ENCODE measurements at regions not wholly inside any gene's neighbourhood (a gene's known extent, or its start where the extent isn't known, plus 50 kb on each side); places are given as distances from the start of the nearest gene placed in this dataset.

- H3K4me3 ChIP-seq (replicated peaks; ENCODE audit: low read depth, low read length), result no peak overlapping the region
- TF ChIP-seq CTCF (IDR thresholded peaks at IDR 0.05; ENCODE audit: low read length, missing control alignments), result no peak
- DNase-seq (ENCODE audit: low read depth), result no peak
Observed at GRCh38 chr13:72427757-72428528, 299.5 kb downstream of the MZT1 start.

- no peak overlapping the region for H3K4me3 ChIP-seq (replicated peaks; ENCODE audit: low read depth, low read length)
- TF ChIP-seq CTCF (IDR thresholded peaks at IDR 0.05; ENCODE audit: low read length, missing control alignments), result no peak
- DNase-seq (ENCODE audit: low read depth), result no peak
Observed at GRCh38 chr13:72424059-72424458, 303.4 kb downstream of the MZT1 start.

- DNase-seq (ENCODE audit: low read depth), result no peak
- H3K4me3 ChIP-seq (replicated peaks; ENCODE audit: low read depth, low read length), result no peak overlapping the region
- no peak for TF ChIP-seq CTCF (IDR thresholded peaks at IDR 0.05; ENCODE audit: low read length, missing control alignments)
Observed at GRCh38 chr13:72415817-72416216, 311.6 kb downstream of the MZT1 start.

GRCh38 chr13:72412481-72412880, 314.9 kb downstream of the MZT1 start:
- DNase-seq (ENCODE audit: low read depth), result no peak
- TF ChIP-seq CTCF (IDR thresholded peaks at IDR 0.05; ENCODE audit: low read length, missing control alignments), result no peak
- no peak overlapping the region for H3K4me3 ChIP-seq (replicated peaks; ENCODE audit: low read depth, low read length)

- no peak for DNase-seq (ENCODE audit: low read depth)
- no peak overlapping the region for H3K4me3 ChIP-seq (replicated peaks; ENCODE audit: low read depth, low read length)
- TF ChIP-seq CTCF (IDR thresholded peaks at IDR 0.05; ENCODE audit: low read length, missing control alignments), result no peak
Observed at GRCh38 chr13:72405441-72405840, 322.0 kb downstream of the MZT1 start.

GRCh38 chr13:72403396-72404010, 323.9 kb downstream of the MZT1 start:
- TF ChIP-seq CTCF (IDR thresholded peaks at IDR 0.05; ENCODE audit: low read length, missing control alignments), result no peak
- no peak for DNase-seq (ENCODE audit: low read depth)
- H3K4me3 ChIP-seq (replicated peaks; ENCODE audit: low read depth, low read length), result no peak overlapping the region

- TF ChIP-seq CTCF (IDR thresholded peaks at IDR 0.05; ENCODE audit: low read length, missing control alignments), result no peak
Observed at GRCh38 chr13:72400856-72401255, 326.6 kb downstream of the MZT1 start.

More at GRCh38 chr13:72400856-72401255, 326.6 kb downstream of the MZT1 start:
- DNase-seq (ENCODE audit: low read depth), result no peak
- H3K4me3 ChIP-seq (replicated peaks; ENCODE audit: low read depth, low read length), result no peak overlapping the region

Data from fibroblast of pulmonary artery (primary cell).